ENCODE measurements at regions not wholly inside any gene's neighbourhood (a gene's known extent, or its start where the extent isn't known, plus 50 kb on each side); places are given as distances from the start of the nearest gene placed in this dataset.

DNA sequence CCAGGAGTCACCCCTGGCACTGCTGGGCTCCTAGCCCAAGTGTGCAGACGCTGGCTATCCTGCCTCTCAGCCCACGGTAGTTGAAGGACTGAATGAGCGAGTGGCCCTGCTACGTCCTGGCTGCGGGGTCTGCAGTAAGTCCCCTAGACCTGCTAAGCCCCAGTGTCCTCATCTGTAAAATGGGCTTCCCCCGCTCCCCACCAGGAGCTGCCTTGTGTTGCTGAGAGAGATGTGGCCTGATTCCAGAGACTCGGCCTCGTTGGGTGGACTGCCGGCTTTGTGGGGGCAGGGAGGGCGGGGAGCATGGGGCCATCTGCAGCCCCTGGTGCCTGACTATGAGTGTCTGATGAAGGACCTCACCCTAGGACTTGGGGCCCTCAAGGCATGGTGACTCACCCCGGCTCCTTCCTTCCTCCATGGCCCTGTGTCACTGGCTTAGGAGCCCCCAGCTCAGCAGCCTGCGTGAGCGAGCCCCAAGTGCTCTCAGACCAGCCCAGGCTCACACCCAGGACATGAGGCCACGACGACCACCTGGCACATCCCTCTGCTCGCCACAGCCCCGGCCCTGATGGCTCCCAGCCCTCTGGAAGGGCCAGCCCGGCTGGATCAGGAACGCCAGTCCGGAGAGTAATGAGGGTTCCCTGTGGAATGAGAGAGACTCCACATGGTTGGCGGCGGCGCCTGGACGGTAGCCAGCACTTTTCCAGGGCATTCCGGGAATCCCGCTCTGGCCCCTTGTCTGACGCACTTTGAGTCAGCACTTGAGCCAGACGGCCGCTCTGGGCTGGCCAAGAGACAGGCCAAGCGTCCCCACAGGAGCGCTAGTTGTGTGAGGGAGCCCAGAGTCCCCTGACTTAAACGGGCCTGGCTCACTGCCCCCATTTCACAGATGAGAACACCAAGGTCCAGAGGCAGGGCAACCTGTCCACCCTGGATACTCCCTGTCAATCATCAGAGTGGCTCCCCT is 50.5 kb upstream of the SHISAL1 start:
- H3K27ac ChIP-seq (ENCODE audit: poor library complexity, severe bottlenecking) = peak overlapping the region; percentile 98
- no peaks in the 10 kb centered on the region for H3K9me3 ChIP-seq (ENCODE audit: severe bottlenecking)
- TF ChIP-seq CTCF (IDR thresholded peaks at IDR 0.05; ENCODE audit: poor library complexity, severe bottlenecking) = no peak
- DNase-seq (ENCODE audit: low spot score) = peak; percentile 93
- H3K27me3 ChIP-seq (ENCODE audit: insufficient read depth, poor library complexity, severe bottlenecking) = no peaks in the 10 kb centered on the region
- ATAC-seq (ENCODE audit: low read depth) = peak; percentile 45
- H3K4me1 ChIP-seq (ENCODE audit: insufficient read depth, poor library complexity, severe bottlenecking) = peaks cover 35% of the 10 kb centered on the region
- H3K4me3 ChIP-seq (ENCODE audit: severe bottlenecking) = no peak overlapping the region
- no peaks in the 10 kb centered on the region for H3K36me3 ChIP-seq (ENCODE audit: low read depth)

- ATAC-seq (ENCODE audit: low read depth) (no peak), DNase-seq (ENCODE audit: low spot score) (peak; percentile 14)
- no peaks in the 10 kb centered on the region for H3K36me3 ChIP-seq (ENCODE audit: low read depth)
- TF ChIP-seq CTCF (IDR thresholded peaks at IDR 0.05; ENCODE audit: poor library complexity, severe bottlenecking) = no peak
- H3K4me3 ChIP-seq (ENCODE audit: severe bottlenecking) = no peak overlapping the region
- H3K27me3 ChIP-seq (ENCODE audit: insufficient read depth, poor library complexity, severe bottlenecking) = no peaks in the 10 kb centered on the region
- no peaks in the 10 kb centered on the region for H3K9me3 ChIP-seq (ENCODE audit: severe bottlenecking)
- H3K4me1 ChIP-seq (ENCODE audit: insufficient read depth, poor library complexity, severe bottlenecking) = peaks cover 35% of the 10 kb centered on the region
- peak overlapping the region; percentile 98 for H3K27ac ChIP-seq (ENCODE audit: poor library complexity, severe bottlenecking)
Measured at GRCh38 chr22:44362249-44363012, 49.7 kb upstream of the SHISAL1 start.

Data from RWPE2 (cell line).